Stimulated activated memory B cell treated with anti-CD40 and anti-IgM and Interleukin-4, amounts not matched to agents 10 μg/mL and 1 μg/mL and 100 μg/mL, for 72 hours (primary cell): ENCODE measurements at regions not wholly inside any gene's neighbourhood (a gene's known extent, or its start where the extent isn't known, plus 50 kb on each side); places are given as distances from the start of the nearest gene placed in this dataset.
"Not testable (repeated sequence)": the region's sequence is repeated elsewhere in the genome, so short reads cannot be mapped to it uniquely, and the experiment has no call there.

Source experiments
- ATAC-seq: fragments of 150-1000 bp; cut with Tn5 transposase; 2 replicates; pipeline ENCODE4 v1.10.0; 2021
- H3K27ac Mint-ChIP-seq: one replicate; pipeline ENCODE4 v1.8.0; 2022; ENCODE audit warnings: mild to moderate bottlenecking, mixed read lengths
- H3K27me3 Mint-ChIP-seq: one replicate; pipeline ENCODE4 v1.8.0; 2022; ENCODE audit warnings: mixed read lengths
- H3K36me3 Mint-ChIP-seq: one replicate; pipeline ENCODE4 v1.8.0; 2022; ENCODE audit warnings: mixed read lengths
- H3K4me1 Mint-ChIP-seq: one replicate; pipeline ENCODE4 v1.8.0; 2022; ENCODE audit warnings: mixed read lengths
- H3K4me3 Mint-ChIP-seq: one replicate; pipeline ENCODE4 v1.8.0; 2022; ENCODE audit warnings: mild to moderate bottlenecking, moderate library complexity, mixed read lengths
- H3K9me3 Mint-ChIP-seq: one replicate; pipeline ENCODE4 v1.8.0; 2022; ENCODE audit warnings: mixed read lengths

DNA sequence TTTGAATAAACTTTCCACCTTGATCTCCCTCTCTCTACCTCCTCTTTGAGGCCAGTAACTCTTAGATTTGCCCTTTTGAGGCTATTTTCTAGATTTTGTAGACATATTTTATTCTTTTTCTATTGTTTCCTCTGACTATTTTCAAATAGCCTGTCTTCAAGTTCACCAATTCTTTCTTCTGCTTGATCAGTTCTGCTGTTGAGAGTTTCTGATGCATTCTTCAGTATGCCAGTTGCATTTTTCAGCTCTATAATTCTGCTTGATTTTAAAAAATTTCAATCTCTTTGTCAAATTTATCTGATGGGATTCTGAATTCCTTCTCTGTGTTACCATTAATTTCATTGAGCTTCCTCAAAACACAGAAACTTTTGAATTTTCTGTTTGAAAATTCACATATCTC, 257.5 kb downstream of the HAPSTR1 start:
- no peak overlapping the region for H3K4me3 Mint-ChIP-seq

DNA sequence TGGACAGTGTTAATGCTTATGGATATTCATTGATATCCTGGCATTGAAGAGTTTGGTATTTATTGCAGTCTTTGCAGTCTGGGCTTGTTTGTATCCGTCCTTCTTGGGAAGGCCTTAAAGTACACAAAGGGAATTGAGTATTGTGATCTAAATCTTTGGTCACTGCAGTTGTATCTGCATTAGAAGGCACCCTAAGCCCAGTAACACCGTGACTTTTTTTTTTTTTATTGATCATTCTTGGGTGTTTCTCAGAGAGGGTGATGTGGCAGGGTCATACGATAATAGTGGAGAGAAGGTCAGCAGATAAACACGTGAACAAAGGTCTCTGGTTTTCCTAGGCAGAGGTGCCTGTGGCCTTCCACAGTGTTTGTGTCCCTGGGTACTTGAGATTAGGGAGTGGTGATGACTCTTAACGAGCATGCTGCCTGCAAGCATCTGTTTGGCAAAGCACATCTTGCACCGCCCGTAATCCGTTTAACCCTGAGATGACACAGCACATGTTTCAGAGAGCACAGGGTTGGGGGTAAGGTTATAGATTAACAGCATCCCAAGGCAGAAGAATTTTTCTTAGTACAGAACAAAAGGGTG, 258.0 kb downstream of the HAPSTR1 start:
- not testable (repeated sequence) for H3K27ac Mint-ChIP-seq, H3K9me3 Mint-ChIP-seq, H3K27me3 Mint-ChIP-seq, ATAC-seq, H3K4me1 Mint-ChIP-seq, H3K4me3 Mint-ChIP-seq, H3K36me3 Mint-ChIP-seq

More for the DNA sequence above, 257.5 kb downstream of the HAPSTR1 start:
- no peaks in the 10 kb centered on the region for H3K4me1 Mint-ChIP-seq
- no peak overlapping the region for H3K27ac Mint-ChIP-seq
- ATAC-seq = no peak
- peaks cover 8% of the 10 kb centered on the region for H3K9me3 Mint-ChIP-seq
- no peaks in the 10 kb centered on the region for H3K36me3 Mint-ChIP-seq
- H3K27me3 Mint-ChIP-seq = no peaks in the 10 kb centered on the region

DNA sequence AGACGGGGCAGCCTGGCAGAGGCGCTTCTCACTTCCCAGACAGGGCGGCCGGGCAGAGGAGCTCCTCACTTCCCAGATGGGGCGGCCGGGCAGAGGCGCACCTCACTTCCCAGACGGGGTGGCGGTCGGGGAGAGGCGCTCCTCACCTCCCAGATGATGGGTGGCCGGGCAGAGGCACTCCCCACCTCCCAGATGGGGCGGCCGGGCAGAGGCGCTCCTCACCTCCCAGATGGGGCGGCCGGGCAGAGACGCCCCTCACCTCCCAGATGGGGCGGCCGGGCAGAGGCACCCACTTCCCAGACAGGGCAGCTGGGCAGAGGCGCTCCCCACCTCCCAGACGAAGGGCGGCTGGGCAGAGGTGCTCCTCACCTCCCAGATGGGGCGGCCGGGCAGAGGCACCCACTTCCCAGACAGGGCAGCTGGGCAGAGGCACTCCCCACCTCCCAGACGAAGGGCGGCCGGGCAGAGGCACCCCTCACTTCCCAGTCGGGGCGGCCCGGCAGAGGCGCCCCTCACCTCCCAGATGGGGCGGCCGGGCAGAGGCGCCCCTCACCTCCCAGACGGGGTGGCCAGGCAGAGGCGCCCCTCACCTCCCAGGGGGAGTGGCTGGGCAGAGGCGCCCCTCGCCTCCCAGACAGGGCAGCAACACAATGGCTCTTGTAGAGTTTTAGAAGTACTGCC, 258.8 kb downstream of the HAPSTR1 start:
- H3K36me3 Mint-ChIP-seq, H3K9me3 Mint-ChIP-seq, H3K27me3 Mint-ChIP-seq, H3K4me1 Mint-ChIP-seq, H3K4me3 Mint-ChIP-seq, H3K27ac Mint-ChIP-seq, ATAC-seq: not testable (repeated sequence)

DNA sequence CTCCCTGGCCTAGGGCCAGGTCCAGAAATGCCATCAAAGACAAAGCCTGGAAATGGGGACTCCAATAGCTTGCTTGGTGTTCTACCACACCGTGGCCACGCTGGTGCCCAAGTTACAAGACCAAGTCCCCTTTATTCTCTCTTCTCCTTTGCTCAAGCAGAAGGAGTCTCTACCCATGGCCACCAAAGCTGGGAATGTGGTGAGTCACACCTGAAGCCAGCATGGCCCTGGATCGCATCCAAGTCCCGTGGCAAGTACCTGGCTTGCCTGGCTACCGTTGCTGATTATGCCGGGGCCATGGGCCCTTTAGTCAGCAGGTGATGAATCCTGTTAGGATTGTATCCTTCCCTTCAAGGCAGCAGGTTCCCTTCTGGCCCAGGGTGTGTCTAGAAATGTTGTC, 260.0 kb downstream of the HAPSTR1 start:
- Mint-ChIP-seq H3K9me3 (peaks cover 14% of the 10 kb centered on the region), H3K4me1 (no peaks in the 10 kb centered on the region), H3K4me3 (no peak overlapping the region), H3K27ac (no peak overlapping the region), H3K36me3 (no peaks in the 10 kb centered on the region), H3K27me3 (peaks cover 8% of the 10 kb centered on the region)
- no peak for ATAC-seq

DNA sequence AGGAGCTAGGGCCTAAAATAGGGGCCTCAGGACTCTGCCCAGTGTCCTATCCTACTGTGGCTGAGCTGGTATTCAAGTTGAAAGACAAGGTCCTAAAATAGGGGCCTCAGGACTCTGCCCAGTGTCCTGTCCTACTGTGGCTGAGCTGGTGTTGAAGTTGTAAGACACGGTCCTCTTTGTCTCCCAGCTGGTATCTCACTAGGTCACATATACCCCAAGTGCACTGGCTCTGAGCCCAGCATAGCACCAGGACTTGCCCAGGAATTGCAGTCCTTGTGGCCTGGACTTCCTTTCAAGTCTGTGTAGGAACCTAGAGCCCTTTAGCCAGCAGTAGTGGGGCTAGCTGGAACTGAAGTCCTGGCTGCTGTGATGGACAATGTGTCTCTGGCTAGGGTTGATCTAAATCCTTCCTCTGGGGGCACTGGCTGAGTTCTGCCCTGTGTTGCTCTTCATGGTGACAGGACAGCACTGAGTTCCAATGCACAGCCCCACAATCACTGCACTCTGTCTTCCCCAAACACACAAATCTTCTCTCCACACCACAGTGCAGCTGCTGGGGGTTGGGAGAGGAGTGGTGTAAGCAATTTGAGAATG, 260.5 kb downstream of the HAPSTR1 start:
- Mint-ChIP-seq H3K27me3 (peaks cover 8% of the 10 kb centered on the region), H3K27ac (no peak overlapping the region), H3K9me3 (peaks cover 14% of the 10 kb centered on the region), H3K4me3 (no peak overlapping the region), H3K36me3 (no peaks in the 10 kb centered on the region), H3K4me1 (no peaks in the 10 kb centered on the region)
- no peak for ATAC-seq

DNA sequence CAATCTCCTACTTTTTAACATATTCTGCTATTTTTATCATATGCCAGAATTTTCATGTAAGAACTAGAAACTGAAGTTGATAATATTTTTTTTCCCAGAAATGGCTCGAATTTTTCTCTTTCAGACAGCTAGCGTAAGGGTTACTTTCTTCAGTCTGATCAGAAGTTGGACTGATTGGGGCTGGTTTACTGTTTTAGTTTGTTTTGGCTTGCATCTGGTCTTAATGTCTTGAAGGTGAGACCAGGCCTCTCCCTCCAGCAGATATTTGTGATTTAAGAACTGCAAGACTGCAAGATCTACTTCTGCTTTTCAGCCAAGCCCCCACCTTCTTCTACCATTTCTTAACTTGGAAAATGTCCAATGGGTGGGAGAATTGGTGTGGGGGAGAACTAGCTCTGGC, 266.4 kb downstream of the HAPSTR1 start:
- Mint-ChIP-seq H3K27ac (no peak overlapping the region), H3K27me3 (peaks cover 17% of the 10 kb centered on the region), H3K36me3 (no peaks in the 10 kb centered on the region), H3K9me3 (peaks cover 14% of the 10 kb centered on the region), H3K4me1 (no peaks in the 10 kb centered on the region), H3K4me3 (no peak overlapping the region)
- no peak for ATAC-seq

DNA sequence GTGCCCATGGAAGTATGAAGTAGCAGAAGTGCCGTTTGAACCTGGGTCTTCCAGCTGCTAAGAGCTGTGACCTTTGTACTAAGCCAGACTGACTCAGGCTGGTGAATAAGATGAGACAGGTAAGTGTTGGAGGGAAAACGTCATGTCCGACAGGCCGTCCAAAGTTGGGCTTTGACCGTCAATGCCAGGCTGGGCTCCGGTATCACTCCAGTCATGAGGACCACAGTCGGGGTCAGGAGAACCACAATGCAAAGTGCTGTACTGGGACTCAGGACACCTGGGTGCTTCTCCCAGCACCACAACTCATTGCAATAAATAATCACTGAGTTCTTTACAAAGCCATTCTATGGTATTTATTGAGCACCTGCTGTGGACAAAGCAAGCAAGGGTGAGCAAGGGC, 268.6 kb downstream of the HAPSTR1 start:
- no peak for ATAC-seq
- no peak overlapping the region for H3K27ac Mint-ChIP-seq
- H3K9me3 Mint-ChIP-seq = peaks cover 14% of the 10 kb centered on the region
- H3K36me3 Mint-ChIP-seq = no peaks in the 10 kb centered on the region
- H3K4me1 Mint-ChIP-seq = no peaks in the 10 kb centered on the region
- H3K27me3 Mint-ChIP-seq = peaks cover 18% of the 10 kb centered on the region
- H3K4me3 Mint-ChIP-seq = no peak overlapping the region

DNA sequence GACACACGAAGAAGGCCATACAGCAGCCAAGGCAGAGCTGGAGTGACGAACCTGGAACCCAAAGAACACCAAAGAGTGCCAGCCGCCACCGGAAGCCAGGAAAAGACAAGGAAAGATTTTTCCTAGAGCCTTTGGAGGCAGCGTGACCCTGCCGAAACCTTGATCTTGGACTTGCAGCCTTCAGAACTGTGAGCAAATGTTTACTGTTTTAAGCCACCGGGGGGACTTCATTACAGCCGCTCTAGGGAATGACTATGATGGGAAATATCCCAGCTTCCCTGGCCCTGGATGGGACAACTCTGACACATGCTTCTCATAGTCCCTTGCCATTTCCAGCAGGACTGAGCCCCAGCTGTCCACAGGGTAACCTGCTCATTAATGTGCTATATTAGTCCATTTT, 270.6 kb downstream of the HAPSTR1 start:
- Mint-ChIP-seq H3K36me3 (no peaks in the 10 kb centered on the region), H3K9me3 (peaks cover 15% of the 10 kb centered on the region), H3K27ac (no peak overlapping the region), H3K4me1 (no peaks in the 10 kb centered on the region), H3K27me3 (peaks cover 26% of the 10 kb centered on the region), H3K4me3 (no peak overlapping the region)
- ATAC-seq = no peak

DNA sequence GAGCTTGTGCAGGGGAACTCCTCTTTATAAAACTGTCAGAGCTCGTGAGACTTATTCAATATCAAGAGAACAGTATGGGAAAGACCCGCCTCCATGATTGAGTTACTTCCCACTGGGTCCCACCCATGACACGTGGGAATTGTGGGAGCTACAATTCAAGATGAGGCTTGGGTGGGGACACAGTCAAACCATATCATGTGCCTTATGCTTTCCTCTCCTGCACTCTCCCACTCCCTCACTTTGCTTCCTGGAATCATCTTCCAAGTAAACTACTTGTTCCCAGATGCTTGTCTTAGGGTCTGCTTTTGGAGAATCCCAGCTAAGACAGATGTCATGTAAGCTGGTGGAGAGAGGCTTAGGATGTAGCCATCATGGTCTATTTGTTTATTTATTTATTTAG, 271.2 kb downstream of the HAPSTR1 start:
- no peaks in the 10 kb centered on the region for H3K4me1 Mint-ChIP-seq
- H3K27ac Mint-ChIP-seq = no peak overlapping the region
- no peaks in the 10 kb centered on the region for H3K36me3 Mint-ChIP-seq
- ATAC-seq = no peak
- peaks cover 26% of the 10 kb centered on the region for H3K27me3 Mint-ChIP-seq
- H3K4me3 Mint-ChIP-seq = no peak overlapping the region
- peaks cover 10% of the 10 kb centered on the region for H3K9me3 Mint-ChIP-seq

DNA sequence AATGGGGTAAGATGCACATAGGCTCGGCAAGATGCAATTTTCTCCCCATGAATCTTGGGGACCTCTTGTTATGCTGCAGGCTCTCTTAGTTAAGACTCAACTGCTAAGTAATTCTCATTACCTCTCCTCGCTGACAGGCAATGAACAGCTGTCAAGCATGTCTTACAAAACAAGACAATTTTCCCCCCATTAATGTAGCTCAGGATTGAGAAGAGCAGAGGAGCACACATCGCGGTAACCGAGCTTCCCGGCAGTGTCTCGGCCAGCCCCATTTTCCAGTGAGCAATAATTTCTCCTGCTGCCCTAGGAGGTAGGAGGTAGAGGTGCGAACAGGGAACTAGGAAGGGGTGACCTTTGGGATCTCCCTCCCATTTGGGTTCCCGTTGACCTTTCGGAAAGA, 272.1 kb downstream of the HAPSTR1 start:
- Mint-ChIP-seq H3K27ac (no peak overlapping the region), H3K27me3 (peaks cover 26% of the 10 kb centered on the region), H3K9me3 (peaks cover 10% of the 10 kb centered on the region), H3K36me3 (no peaks in the 10 kb centered on the region), H3K4me1 (no peaks in the 10 kb centered on the region), H3K4me3 (no peak overlapping the region)
- no peak for ATAC-seq

DNA sequence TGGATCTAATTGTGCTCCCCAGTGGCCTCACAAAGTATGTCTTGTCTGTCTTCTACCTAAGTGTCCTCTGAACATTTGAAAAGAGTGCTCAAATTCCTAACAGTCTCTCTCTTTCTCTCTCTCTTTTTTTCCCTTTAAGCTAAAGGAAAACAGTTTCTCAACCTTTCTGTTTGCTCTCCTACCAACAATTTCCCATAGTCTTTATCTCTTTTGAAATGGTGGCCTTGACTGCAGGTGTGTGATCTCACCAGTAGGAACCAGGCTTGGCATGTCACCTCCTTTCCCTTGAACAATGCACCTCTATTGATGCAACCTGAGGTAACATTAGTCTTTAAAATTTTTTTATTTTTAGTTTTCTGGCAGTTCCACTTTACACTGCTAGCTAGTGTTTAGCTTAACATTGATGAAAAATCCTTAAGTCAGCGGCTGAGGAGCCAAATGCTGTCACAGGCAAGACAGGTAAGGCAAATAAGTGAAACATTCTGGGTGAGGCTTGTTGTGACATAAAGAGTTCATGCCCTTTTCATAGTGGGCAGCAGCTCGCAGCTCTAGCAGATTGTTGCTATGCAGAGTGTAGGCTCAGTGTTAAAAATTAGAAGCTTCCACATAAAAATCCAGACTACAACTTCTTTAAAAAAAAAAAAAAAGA, 273.4 kb downstream of the HAPSTR1 start:
- H3K9me3 Mint-ChIP-seq = peaks cover 7% of the 10 kb centered on the region
- H3K36me3 Mint-ChIP-seq = no peaks in the 10 kb centered on the region
- no peak overlapping the region for H3K4me3 Mint-ChIP-seq
- no peaks in the 10 kb centered on the region for H3K4me1 Mint-ChIP-seq
- ATAC-seq = no peak
- H3K27me3 Mint-ChIP-seq = peaks cover 18% of the 10 kb centered on the region
- H3K27ac Mint-ChIP-seq = no peak overlapping the region

DNA sequence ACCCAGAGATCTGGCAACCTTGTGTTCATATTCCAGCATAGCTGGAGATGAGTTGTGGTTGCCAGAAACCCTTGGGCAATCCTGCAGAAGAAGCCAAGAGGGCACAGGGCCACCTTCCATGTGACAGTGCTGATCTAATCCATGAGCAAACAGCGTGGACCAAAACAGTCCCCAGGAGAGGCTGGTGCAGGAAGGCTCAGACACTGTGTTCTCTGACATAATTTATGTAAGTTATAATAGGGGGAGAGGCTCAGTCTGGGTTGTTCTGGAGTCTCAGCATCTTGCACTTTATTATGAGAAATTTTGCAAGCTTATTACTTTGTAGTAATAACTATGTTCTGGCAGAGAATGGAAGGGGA, 273.9 kb downstream of the HAPSTR1 start:
- no peaks in the 10 kb centered on the region for H3K36me3 Mint-ChIP-seq
- peaks cover 18% of the 10 kb centered on the region for H3K27me3 Mint-ChIP-seq
- ATAC-seq = no peak
- H3K27ac Mint-ChIP-seq = no peak overlapping the region
- H3K4me3 Mint-ChIP-seq = no peak overlapping the region
- H3K4me1 Mint-ChIP-seq = no peaks in the 10 kb centered on the region
- H3K9me3 Mint-ChIP-seq = peaks cover 7% of the 10 kb centered on the region

DNA sequence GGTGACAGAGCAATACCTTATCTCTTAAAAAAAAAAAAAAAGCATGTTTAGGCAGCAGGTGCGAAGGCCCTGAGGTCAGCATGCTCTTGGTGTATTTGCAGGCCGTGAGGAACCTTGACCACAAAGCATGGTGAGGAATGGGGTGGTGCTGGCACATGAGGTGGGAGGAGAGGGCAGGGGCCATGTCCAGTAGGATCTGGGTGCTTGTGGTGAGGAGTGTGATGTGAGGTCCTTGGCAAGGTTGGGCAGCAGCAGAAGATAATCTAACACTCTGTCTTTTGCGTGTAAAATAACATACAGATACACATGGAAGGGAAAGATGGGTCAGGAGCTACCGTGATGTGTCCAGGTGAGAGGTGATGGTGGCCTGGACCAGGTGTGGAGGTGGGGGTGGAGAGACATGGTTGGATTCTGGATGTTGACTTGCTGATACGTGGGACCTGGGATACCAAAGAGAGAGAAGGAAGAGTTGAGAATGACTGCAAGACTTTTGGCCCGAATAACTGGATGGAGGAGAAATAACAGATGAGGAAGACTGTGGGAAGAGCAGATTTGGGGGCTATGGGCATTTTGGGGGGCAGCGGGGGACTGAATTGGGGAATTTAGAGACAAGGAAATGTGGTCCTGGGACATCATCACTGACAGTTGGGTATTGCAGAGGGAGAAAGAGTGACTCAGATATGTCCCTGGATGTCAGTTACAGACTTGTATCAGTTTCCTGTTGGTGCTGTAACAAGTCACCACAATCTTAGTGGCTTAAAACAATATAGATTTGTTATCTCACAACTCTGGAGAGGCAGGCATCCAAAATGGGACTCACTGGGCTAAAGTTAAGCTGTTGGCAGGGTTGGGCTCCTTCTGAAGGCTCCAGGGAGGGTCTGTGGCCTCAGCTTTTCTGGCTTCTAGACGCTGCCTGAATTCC, 274.9 kb downstream of the HAPSTR1 start:
- H3K36me3 Mint-ChIP-seq = no peaks in the 10 kb centered on the region
- H3K27me3 Mint-ChIP-seq = peaks cover 18% of the 10 kb centered on the region
- peaks cover 7% of the 10 kb centered on the region for H3K9me3 Mint-ChIP-seq
- H3K27ac Mint-ChIP-seq = no peak overlapping the region
- no peak overlapping the region for H3K4me3 Mint-ChIP-seq
- ATAC-seq = no peak
- no peaks in the 10 kb centered on the region for H3K4me1 Mint-ChIP-seq

DNA sequence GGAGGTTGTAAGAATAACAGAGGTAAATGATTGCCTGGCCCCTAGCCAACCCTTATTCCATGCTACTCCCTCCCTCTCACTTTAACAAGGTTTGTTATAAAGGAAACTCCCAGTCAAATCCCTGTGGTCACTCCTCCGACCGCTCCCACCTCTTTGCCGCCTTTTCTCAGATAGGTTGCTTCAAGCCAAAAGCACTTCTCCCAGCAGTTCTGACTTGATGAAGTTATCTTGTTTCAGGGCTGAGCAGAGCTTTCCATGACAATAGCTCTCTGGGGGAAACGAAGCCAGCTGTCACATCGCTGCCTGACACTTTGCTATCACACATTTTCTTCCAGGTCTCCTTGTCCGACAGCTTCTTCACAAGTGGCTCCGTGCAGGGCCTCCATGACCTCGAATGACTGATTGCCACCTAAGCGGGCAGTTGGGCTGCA, 278.6 kb downstream of the HAPSTR1 start:
- H3K36me3 Mint-ChIP-seq = no peaks in the 10 kb centered on the region
- peaks cover 16% of the 10 kb centered on the region for H3K27me3 Mint-ChIP-seq
- H3K9me3 Mint-ChIP-seq = peaks cover 7% of the 10 kb centered on the region
- no peak overlapping the region for H3K27ac Mint-ChIP-seq
- no peaks in the 10 kb centered on the region for H3K4me1 Mint-ChIP-seq
- no peak overlapping the region for H3K4me3 Mint-ChIP-seq
- ATAC-seq = no peak
